HG03442 (cell line): ENCODE measurements at regions not wholly inside any gene's neighbourhood (a gene's known extent, or its start where the extent isn't known, plus 50 kb on each side); places are given as distances from the start of the nearest gene placed in this dataset.
A peak's percentile ranks its signal among the peaks of the same experiment; 100 is the strongest.
"Not testable (repeated sequence)": the region's sequence is repeated elsewhere in the genome, so short reads cannot be mapped to it uniquely, and the experiment has no call there.

Experiments used
- ATAC-seq: cut with Tn5 transposase; IDR thresholded peaks from one replicate; pipeline ENCODE4 v1.9.1; 2021; ENCODE audit warnings: mild to moderate bottlenecking, moderate library complexity; ENCODE audit not compliant: unreplicated experiment

DNA sequence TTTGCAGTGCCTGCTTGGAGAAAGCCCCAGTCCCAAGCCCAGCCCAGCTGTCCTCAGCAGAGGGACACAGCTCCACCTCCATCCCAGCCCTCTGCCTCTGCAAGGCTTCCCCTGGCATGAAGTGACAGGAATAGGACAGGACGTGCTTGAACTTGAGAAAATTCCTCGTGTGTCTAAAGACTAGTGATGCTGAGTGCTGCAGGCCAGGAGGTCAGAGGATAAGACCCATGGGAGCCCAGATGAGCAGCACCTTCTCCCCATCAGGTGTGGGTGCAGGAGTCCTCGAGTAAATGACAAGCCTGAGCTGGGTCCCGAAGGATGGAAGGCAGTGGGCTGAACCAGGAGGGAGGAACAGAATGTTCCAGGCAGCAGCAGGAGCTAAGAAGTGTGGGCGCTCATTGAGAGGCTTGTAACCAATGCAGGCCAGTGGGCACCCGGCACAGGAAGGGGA, 67.8 kb upstream of the UXS1 start:
- no peak for ATAC-seq

DNA sequence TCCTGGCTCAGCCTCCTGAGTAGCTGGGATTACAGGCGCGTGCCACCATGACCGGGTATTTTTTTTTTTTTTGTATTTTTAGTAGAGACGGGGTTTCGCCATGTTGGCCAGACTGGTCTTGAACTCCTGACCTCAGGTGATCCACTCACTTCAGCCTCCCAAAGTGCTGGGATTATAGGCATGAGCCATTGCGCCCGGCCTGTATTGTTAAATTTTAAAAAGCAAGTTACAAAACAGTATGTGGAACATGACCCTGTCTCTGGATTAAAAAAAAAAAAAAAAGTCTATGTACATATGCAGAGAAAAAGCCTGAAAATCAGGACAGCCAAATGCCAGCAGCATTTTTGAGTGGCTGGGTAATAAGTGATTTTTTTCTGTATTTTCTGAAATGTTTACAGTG, 64.8 kb upstream of the UXS1 start:
- not testable (repeated sequence) for ATAC-seq

DNA sequence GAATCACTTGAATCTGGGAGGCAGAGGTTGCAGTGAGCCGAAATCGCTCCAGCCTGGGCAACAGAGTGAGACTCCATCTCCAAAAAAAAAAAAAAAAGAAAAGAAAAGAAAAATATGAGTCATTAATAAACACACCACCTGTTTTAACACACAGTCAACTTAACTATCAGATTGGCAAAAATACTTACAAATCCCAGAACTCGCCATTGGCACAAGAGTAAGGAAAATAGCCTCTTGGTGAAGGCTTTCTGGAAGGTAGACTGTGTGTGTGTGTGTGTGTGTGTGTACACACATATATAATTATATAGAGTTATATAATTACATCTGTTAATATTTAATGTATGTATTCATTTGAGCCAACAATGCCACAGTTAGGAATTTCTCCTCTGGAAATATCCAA, 63.7 kb upstream of the UXS1 start:
- ATAC-seq, result no peak

DNA sequence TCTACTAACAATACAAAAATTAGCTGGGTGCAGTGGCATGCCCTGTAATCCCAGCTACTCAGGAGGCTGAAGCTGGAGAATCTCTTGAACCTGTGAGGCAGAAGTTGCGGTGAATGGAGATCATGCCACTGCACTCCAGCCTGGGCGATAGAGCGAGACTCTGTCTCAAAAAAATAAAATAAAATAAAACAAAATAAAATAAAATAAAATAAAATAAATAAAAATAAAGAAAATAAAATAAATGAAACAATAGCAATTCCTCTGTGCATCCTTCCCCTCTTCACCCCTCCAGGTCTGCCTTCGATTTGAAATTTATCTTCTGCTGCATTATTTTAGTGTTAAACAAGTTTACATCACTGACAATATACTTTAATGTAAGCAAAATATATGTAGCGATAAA, 63.0 kb upstream of the UXS1 start:
- ATAC-seq, result no peak

DNA sequence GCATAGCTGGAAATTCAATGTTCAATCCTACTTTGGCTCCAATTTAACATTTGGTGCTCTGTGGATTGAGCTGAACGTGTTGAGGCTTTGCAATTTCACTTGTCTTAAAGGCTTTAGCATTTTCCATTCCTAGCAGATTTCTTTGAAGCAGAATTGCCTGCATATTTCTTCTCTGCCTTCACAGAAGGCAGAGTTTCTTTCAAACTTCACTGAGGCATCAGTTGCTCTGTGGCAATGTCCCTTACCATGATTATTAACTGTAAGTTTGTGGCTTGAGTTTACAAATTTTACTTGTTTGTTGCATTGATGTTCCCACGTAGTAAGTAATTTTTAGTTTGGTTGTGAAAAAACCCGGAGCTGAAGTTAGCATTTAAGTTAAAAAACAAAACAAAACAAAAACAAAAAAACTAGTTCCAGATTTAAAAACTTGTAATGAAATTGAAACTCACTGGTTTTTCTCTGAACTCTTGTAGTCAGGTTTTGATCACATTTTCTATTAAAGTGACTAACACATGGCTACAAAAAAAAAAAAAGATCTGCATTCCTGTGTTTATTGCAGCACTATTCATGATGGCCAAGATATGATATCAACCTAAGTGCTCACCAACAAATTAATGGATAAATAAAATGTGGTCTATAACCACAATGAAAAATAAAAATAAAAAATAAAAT, 55.2 kb upstream of the UXS1 start:
- not testable (repeated sequence) for ATAC-seq

DNA sequence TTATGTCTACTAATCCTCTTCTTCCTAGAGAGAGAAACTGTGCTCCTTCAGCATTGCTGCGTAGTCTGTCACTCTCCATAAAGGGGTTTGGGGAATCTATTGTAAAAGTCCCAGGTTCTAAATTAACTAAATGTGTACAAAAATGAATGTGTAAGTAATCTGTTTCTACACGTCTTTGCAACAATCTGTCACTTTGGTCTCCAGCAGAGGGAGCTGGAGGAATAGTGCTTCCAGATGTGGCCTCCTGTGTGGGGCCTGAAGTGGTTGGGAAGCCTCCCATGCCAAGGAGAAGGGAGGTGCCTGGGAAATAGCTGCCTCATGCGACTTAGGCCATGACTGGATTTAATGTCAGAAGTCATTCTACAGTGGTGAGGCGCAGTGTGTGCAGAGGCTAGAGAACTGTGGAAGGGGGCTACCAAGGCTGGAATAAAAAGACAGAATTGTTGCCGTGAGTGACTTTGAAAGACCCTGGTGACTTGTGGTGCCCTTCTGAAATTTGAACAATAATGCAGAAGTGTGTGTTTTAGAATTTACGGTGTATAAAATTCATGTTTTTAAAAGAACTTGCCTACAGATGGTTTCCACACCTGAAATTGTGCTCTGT, 54.5 kb upstream of the UXS1 start:
- peak; percentile 53 for ATAC-seq
